Heart right ventricle (tissue), 16 donors: ENCODE measurements at regions not wholly inside any gene's neighbourhood (a gene's known extent, or its start where the extent isn't known, plus 50 kb on each side); places are given as distances from the start of the nearest gene placed in this dataset.

Experiments used
- ATAC-seq, 8 donors: fragments of 200-7000 bp; cut with Tn5 transposase; one replicate each; pipeline ENCODE4 v1.9.1; 2020; ENCODE audit warnings: mild to moderate bottlenecking in 8 of 8, moderate library complexity in 8 of 8, moderate number of reproducible peaks in 1 of 8
- DNase-seq, 2 donors: peaks; one replicate each; pipeline ENCODE4 v3.0.0-alpha.2; 2020
- H3K27ac ChIP-seq, 10 donors: fragments of 200-600 bp; sonication (generic) in 2 of 10; one replicate each; pipeline versions ENCODE4 v1.5.0 to v1.8.0; 2020 to 2022; ENCODE audit warnings: mild to moderate bottlenecking in 3 of 10
- H3K27me3 ChIP-seq, 7 donors: fragments of 200-600 bp; one replicate each; pipeline ENCODE4 v1.8.0; 2021 to 2022; ENCODE audit warnings: mild to moderate bottlenecking in 2 of 7
- H3K36me3 ChIP-seq, 9 donors: fragments of 200-600 bp; sonication (generic) in 1 of 9; one replicate each; pipeline versions ENCODE4 v1.5.0 to v1.8.0; 2020 to 2022; ENCODE audit warnings: mild to moderate bottlenecking in 2 of 9
- H3K4me1 ChIP-seq, 9 donors: fragments of 200-600 bp; sonication (generic) in 1 of 9; one replicate each; pipeline versions ENCODE4 v1.5.0 to v1.8.0; 2020 to 2022; ENCODE audit warnings: mild to moderate bottlenecking in 4 of 9
- H3K4me3 ChIP-seq, 10 donors: fragments of 200-600 bp; sonication (generic) in 2 of 10; one replicate each; pipeline versions ENCODE4 v1.5.0 to v1.8.0; 2020 to 2022; ENCODE audit warnings: mild to moderate bottlenecking in 7 of 10, moderate library complexity in 2 of 10
- H3K9me3 ChIP-seq, 11 donors: fragments of 200-600 bp in 10 of 11; sonication (generic) in 2 of 11; one replicate each; pipeline versions ENCODE4 v1.5.0 to v1.8.0; 2013 to 2022; ENCODE audit warnings: mild to moderate bottlenecking in 2 of 11, control low read depth in 1 of 11, moderate library complexity in 1 of 11
- CTCF ChIP-seq, 9 donors: fragments of 200-600 bp; sonication (generic) in 2 of 9; IDR thresholded peaks; one replicate each; pipeline versions ENCODE4 v1.5.0 to v1.8.0; 2021 to 2022; ENCODE audit warnings: antibody characterized with exemption in 9 of 9, mild to moderate bottlenecking in 5 of 9, moderate library complexity in 1 of 9
- WGBS, 2 donors: extraction: QIAGEN DNeasy Blood & Tissue Kit; methylation state at CpG; one replicate each; pipeline ENCODE4 v1.1.7; 2013; ENCODE audit warnings: inconsistent platforms in 1 of 2; 5-methylcytosine and 5-hydroxymethylcytosine counted together
- intact Hi-C, 10 donors: fragments of 100-400 bp; cut with DNase I; formaldehyde crosslinking; loops; one replicate each; pipeline versions ENCODE4 v1.11.1 to v1.14.2; 2022
- donor health status: Arrhythmogenic right ventricular cardiomyopathy.
- donor health status: ischemic (EF 13 %, LVEDD 7.1; RV severe dilation, severe dysfunction).
- donor health status: healthy with polysubstance abuse.
- donor health status: DM: no; HTN: yes; CAD: no.
- donor health status: DM: no; HTN: no; CAD: no.
- donor health status: ischemic (EF 25% LVEDD 6.9; RV normal size, moderate dysfunction).
- donor health status: ischemic (EF 25% LVEDD 5.7; RV mildly dilated, moderate dysfunction).
- donor health status: healthy.
- donor health status: DM: yes; HTN: yes; CAD: no.
- donor health status: Ischemic cardiomyopathy.
- donor health status: ischemic (EF 35%, LVEDD 5.7; RV mildly dilated, moderate dysfunction).
- donor health status: nonischemic (EF 11% LVEDD 7.7; RV severe dilation, severe dysfunction).
- donor health status: DM: yes; HTN: yes; CAD: no.
- donor health status: PGD.
- donor health status: ischemic (EF 29% LVEDD 5.4; RV normal size, mild dysfunction).
- donor health status: nonischemic (EF 23%, LVEDD 6.1; RV moderate dilation, normal function).

- Histone ChIP-seq H3K36me3 (no peaks in the 10 kb centered on the region), H3K4me3 (no peak overlapping the region), H3K4me1 (no peaks in the 10 kb centered on the region), H3K9me3 (peaks cover 0 to 3% (median 0%) of the 10 kb centered on the region in 11 donors), H3K27ac (no peak overlapping the region), H3K27me3 (no peaks in the 10 kb centered on the region)
- ATAC-seq, result no peak
- WGBS, 2 donors, result 87 to 95% methylated on average over 3 of the region's 3 CpGs
- DNase-seq, result no peak
- intact Hi-C loops, result no loop called here
- TF ChIP-seq CTCF (IDR thresholded peaks at IDR 0.05), result no peak
Measured at GRCh38 chr4:62474802-62475201, 1274.7 kb downstream of the ADGRL3 start.

- TF ChIP-seq CTCF (IDR thresholded peaks at IDR 0.05), result no peak
- H3K4me3 ChIP-seq, result no peak overlapping the region
- DNase-seq, result no peak
- H3K4me1 ChIP-seq, result no peaks in the 10 kb centered on the region
- no peaks in the 10 kb centered on the region for H3K36me3 ChIP-seq
- 86 to 96% methylated on average over 1 of the region's 1 CpG for WGBS, 2 donors
- H3K27me3 ChIP-seq, result no peaks in the 10 kb centered on the region
- H3K9me3 ChIP-seq, result peaks cover 0 to 3% (median 0%) of the 10 kb centered on the region in 11 donors
- intact Hi-C loops, result no loop called here
- no peak overlapping the region for H3K27ac ChIP-seq
- ATAC-seq, result no peak
Measured at GRCh38 chr4:62471021-62471420, 1270.9 kb downstream of the ADGRL3 start.

- no peaks in the 10 kb centered on the region for H3K4me1 ChIP-seq
- H3K27ac ChIP-seq, result no peak overlapping the region
- no peak for DNase-seq
- TF ChIP-seq CTCF (IDR thresholded peaks at IDR 0.05), result no peak
- no peak for ATAC-seq
- H3K27me3 ChIP-seq, result no peaks in the 10 kb centered on the region
- WGBS, 2 donors, result 93 to 96% methylated on average over 13 of the region's 13 CpGs
- H3K9me3 ChIP-seq, result peaks cover 0 to 3% (median 0%) of the 10 kb centered on the region in 11 donors
- intact Hi-C loops, result no loop called here
- H3K36me3 ChIP-seq, result no peaks in the 10 kb centered on the region
- H3K4me3 ChIP-seq, result no peak overlapping the region
Measured at GRCh38 chr4:62470421-62470983, 1270.4 kb downstream of the ADGRL3 start.

- Histone ChIP-seq H3K36me3 (no peaks in the 10 kb centered on the region), H3K4me1 (no peaks in the 10 kb centered on the region), H3K27ac (no peak overlapping the region), H3K27me3 (no peaks in the 10 kb centered on the region), H3K9me3 (peaks cover 0 to 3% (median 0%) of the 10 kb centered on the region in 11 donors), H3K4me3 (no peak overlapping the region)
- ATAC-seq, result no peak
- intact Hi-C loops, result no loop called here
- WGBS, 2 donors, result 84 to 88% methylated on average over 5 of the region's 6 CpGs
- no peak for DNase-seq
- no peak for TF ChIP-seq CTCF (IDR thresholded peaks at IDR 0.05)
Measured at GRCh38 chr4:62470020-62470419, 1269.9 kb downstream of the ADGRL3 start.
